ENCODE measurements at regions not wholly inside any gene's neighbourhood (a gene's known extent, or its start where the extent isn't known, plus 50 kb on each side); places are given as distances from the start of the nearest gene placed in this dataset.

DNA sequence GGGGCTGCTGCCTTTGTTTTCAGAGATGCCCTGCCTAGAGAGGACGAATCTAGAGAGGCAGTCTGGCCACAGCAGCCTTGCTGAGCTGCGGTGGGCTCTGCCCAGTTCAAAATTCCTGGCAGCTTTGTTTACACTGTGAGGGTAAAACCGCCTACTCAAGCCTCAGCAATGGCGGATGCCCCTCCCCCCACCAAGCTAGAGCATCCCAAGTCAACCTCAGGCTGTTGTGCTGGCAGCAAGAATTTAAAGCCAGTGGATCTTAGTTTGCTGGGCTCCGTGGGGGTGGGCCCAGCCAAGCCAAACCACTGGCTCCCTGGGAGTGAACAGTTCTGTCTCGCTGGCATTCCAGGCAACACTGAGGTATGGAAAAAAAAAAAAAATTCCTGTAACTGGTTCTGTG lies 970.9 kb downstream of the TBC1D32 start:
- TF ChIP-seq, protein P1, sequence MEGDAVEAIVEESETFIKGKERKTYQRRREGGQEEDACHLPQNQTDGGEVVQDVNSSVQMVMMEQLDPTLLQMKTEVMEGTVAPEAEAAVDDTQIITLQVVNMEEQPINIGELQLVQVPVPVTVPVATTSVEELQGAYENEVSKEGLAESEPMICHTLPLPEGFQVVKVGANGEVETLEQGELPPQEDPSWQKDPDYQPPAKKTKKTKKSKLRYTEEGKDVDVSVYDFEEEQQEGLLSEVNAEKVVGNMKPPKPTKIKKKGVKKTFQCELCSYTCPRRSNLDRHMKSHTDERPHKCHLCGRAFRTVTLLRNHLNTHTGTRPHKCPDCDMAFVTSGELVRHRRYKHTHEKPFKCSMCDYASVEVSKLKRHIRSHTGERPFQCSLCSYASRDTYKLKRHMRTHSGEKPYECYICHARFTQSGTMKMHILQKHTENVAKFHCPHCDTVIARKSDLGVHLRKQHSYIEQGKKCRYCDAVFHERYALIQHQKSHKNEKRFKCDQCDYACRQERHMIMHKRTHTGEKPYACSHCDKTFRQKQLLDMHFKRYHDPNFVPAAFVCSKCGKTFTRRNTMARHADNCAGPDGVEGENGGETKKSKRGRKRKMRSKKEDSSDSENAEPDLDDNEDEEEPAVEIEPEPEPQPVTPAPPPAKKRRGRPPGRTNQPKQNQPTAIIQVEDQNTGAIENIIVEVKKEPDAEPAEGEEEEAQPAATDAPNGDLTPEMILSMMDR (IDR thresholded peaks at IDR 0.05): no peak
- no peak for TF ChIP-seq EP300 (IDR thresholded peaks at IDR 0.05)

Measured in sigmoid colon (tissue), 4 donors.